ENCODE measurements at regions not wholly inside any gene's neighbourhood (a gene's known extent, or its start where the extent isn't known, plus 50 kb on each side); places are given as distances from the start of the nearest gene placed in this dataset.
"Not testable (repeated sequence)": the region's sequence is repeated elsewhere in the genome, so short reads cannot be mapped to it uniquely, and the experiment has no call there.

DNA sequence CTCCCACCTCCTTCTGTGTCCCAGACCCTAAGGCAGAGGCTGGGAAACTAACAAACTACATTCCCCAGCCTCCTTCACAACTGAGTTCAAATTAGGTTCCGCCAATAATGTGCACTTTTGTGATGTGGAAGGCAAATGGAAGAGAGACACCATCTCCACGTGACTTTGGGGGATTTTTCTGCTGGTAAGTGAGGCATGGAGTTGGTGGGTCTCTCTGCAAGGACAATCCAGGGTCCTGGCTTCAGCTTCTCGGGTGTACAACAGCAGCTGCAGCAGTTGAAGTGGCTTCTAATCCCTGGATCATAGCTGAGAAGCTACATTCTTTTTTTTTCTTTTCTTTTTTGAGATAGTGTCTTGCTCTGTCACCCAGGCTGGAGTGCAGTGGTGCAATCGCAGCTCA is 58.9 kb upstream of the GATA2 start:
- Mint-ChIP-seq H3K9me3 (no peaks in the 10 kb centered on the region), H3K27ac (no peak overlapping the region), H3K36me3 (no peaks in the 10 kb centered on the region)
- ATAC-seq (no peak), DNase-seq (ENCODE audit: low spot score in 2 of 2) (no peak)

DNA sequence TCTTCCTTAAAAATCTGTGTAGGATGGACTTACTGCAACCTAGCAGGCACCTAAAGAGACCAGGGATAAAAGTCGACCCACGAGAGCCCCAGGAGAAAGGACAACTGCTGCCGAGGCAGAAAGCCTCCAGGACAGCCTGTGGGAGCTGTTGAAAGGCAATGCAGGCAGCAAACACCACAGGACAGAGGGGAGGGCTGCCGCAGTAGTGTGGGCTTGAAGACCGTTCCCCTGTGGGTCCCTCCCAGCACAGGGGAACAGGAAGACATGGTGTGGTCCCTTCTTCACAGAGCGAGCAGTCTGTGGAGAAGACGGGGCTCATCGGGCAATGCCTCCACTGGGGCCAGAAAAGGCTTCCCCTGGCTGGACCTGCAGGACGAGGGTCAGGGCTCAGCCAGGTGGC is 58.5 kb upstream of the GATA2 start:
- Mint-ChIP-seq H3K9me3 (no peaks in the 10 kb centered on the region), H3K27ac (no peak overlapping the region), H3K36me3 (no peaks in the 10 kb centered on the region)
- no peak for ATAC-seq
- DNase-seq (ENCODE audit: low spot score in 2 of 2) = no peak

DNA sequence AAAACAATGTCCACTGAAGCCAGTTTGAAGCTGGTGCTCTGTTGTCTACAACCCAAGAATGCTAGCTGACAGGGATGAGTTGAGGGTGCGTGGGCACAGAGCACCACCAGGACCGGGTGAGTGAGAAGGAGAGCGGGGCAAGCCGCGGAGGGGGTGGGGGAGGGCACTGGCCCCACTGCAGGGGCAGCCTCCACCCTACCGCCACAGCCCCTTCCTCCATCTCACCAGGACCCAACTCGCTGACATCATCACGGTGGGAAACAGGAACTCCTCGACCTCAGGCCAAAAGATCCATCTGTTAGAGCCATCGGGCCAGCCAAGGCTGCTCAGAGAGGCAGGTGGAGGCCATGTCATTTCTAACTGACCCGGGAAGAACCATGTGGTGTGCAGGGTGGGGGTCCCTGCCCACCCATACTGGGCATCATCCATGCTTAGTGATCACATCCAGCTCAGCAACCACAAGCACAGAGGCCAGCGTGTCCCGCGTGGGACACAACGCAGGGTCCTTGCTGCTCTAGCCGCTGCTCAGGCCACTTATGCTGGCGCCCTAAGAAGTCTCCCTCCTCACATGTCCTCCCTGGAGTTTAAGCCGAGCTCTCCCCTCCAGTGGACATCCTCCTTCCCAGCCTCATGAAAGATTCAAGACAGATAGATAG is 57.6 kb upstream of the GATA2 start:
- no peaks in the 10 kb centered on the region for H3K36me3 Mint-ChIP-seq
- no peaks in the 10 kb centered on the region for H3K9me3 Mint-ChIP-seq
- DNase-seq (ENCODE audit: low spot score in 2 of 2) (no peak), ATAC-seq (no peak)
- no peak overlapping the region for H3K27ac Mint-ChIP-seq

- H3K27ac Mint-ChIP-seq = no peak overlapping the region
- no peaks in the 10 kb centered on the region for H3K36me3 Mint-ChIP-seq
- DNase-seq (ENCODE audit: low spot score in 2 of 2) = no peak
- H3K9me3 Mint-ChIP-seq = no peaks in the 10 kb centered on the region
- no peak for ATAC-seq
Measured at GRCh38 chr3:128550113-128550440, 57.1 kb upstream of the GATA2 start.

DNA sequence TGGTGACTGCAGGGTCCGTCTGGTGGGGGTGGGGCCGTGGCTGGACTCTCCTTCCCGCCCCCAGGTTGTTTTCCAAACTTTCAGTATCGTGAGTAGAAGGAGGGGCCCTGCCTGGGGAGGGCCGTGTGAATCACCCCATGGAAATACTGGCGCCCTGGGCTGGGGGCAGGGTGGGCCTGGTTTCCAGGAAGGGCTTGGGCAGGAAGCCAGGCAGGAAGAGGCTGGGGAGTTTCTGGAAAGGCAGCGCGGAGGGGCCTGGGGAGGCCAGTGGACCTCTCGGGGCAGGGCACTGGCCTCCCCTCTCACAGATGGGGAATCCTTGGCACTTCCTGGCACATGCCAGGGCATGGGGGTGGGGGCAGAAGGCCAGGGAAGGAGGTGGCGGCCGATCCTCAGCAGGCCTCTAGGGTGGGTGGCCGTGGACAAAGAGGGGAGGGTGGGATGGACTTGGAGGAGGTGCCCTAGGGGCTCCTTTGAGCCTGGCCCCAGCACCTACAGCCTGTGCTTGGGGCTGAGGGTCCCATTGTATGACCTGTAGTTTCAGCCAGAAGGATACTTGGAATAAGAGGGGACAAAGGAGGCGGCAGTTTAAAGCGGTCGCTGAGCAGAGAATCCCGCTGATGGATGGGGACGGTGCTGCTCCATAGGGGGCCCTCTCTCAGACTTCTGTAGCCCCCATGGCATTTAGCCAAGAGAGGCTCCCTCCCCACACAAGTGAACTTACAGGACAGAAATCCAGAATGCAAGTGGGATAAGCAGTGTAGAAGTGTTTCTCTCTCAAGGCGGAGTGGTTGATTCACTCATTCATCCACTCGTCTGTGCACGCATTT is 56.5 kb upstream of the GATA2 start:
- Mint-ChIP-seq H3K27ac (peak overlapping the region in 1 of 2 donors; percentile 25), H3K36me3 (no peaks in the 10 kb centered on the region), H3K9me3 (no peaks in the 10 kb centered on the region)
- no peak for ATAC-seq
- DNase-seq (ENCODE audit: low spot score in 2 of 2) = no peak

DNA sequence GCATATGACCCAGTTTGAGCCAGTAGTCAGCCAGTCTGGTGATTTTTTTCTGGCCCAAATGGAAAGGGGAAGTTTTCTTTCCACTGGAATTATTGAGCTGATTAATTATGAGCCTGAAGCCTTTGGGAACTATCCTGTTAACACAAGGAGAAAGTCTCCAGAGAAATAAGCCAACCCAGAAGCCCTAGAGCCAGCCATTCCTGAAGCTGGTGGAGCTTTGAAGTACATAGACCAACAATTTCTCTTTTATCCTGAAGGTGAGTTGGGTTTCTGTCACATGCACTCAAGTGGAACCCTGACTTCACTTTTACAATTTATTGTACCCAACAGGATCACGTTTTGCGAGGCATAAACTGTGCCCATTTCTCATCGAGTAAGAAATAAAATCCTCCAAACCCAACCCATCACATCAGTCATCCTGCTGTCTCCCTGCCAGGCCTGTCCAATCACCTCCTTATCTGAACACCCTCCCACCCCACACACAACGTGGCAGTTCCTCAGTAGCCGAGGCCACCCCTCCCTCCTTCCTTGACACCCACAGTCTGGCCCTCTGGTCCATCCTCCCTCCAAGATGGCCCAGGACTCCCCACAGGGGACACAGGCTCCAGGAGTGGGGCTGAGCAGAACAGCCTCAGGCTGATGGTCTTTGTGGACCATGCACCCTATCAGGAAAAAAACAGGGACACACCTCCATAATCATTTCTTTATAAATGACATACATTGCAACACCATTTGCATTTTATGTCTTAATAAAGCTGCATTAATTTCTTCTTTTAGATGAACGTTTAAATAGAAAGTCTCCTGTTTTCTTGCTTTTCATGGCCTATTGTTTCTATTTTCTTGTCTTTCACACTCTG is 55.7 kb upstream of the GATA2 start:
- ATAC-seq = no peak
- Mint-ChIP-seq H3K9me3 (no peaks in the 10 kb centered on the region), H3K36me3 (no peaks in the 10 kb centered on the region), H3K27ac (no peak overlapping the region)
- no peak for DNase-seq (ENCODE audit: low spot score in 2 of 2)

DNA sequence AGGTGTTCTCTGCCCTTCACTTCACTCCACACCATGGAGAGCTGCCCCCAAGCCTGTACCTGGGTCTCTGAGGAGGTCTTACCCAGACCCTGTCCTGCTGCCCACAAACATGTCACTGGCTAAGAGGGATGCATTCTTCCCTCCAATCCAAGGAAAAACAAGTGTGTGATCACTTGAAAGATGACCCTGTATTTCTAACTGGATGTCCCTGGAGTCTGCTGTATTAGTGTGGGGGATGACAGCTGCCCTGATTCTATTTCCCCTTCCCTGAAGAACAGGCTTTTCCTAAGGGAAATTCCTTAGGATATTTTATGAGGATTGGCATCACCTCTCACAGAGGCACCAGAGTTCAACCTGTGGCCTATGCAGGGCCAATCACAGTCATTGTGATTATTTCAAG is 55.0 kb upstream of the GATA2 start:
- Mint-ChIP-seq H3K27ac (no peak overlapping the region), H3K36me3 (peaks cover 5% of the 10 kb centered on the region in 2 donors), H3K9me3 (peaks cover 5% of the 10 kb centered on the region in 2 donors)
- DNase-seq (ENCODE audit: low spot score in 2 of 2) = no peak
- ATAC-seq = no peak

DNA sequence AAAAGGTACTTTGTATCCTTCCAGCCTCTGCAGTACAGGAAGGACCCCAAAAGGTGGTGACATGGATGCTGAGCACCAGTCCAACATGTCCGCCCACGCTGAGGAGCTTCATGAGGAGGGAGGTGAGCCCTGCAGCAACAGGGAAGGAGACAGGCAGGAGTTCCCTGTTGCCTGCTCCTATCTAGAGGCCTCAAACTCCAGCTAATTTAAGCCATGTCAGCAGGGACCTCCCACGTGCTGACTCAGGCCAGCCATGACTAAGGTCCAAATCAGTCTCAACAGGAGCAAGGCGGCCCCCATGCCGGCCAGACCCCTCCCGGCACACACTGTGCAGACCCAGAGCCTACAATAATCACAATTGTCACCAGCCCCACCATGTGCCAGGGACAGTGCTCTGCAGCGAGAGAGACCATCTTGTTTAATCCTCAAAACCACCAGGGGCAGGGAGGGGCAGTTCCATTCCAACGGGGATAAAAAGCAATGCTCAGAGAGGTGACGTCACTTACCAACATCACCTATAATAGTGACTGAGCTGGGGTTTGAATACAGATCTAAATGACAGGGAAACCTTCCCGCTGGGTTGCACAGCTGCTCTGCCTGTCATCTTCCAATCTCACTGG is 54.5 kb upstream of the GATA2 start:
- peaks cover 11% of the 10 kb centered on the region in 2 donors for H3K36me3 Mint-ChIP-seq
- ATAC-seq = no peak
- no peak overlapping the region for H3K27ac Mint-ChIP-seq
- peaks cover 5 to 10% of the 10 kb centered on the region in 2 donors for H3K9me3 Mint-ChIP-seq
- no peak for DNase-seq (ENCODE audit: low spot score in 2 of 2)

DNA sequence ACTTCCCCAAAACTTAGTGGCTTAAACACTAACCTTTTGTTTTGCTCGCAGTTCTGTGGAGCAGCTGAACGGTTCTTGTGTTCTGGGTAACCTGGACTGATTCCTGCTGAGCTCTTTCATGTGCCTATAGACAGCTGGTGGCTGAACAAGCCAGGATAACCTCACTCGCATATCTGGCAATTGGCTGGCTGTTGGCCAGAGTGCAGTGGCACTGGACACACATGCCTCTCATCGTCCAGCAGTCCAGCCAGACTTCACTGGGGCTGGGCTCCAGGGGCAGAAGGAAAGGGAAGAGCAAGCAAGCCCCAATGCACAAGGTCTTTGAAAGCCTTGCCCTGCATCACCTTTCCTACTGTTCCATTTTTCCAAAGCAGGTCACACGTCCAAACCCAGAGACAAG is 53.6 kb upstream of the GATA2 start:
- peaks cover 11% of the 10 kb centered on the region in 2 donors for H3K36me3 Mint-ChIP-seq
- no peak overlapping the region for H3K27ac Mint-ChIP-seq
- ATAC-seq (no peak), DNase-seq (ENCODE audit: low spot score in 2 of 2) (no peak)
- peaks cover 5 to 10% of the 10 kb centered on the region in 2 donors for H3K9me3 Mint-ChIP-seq

DNA sequence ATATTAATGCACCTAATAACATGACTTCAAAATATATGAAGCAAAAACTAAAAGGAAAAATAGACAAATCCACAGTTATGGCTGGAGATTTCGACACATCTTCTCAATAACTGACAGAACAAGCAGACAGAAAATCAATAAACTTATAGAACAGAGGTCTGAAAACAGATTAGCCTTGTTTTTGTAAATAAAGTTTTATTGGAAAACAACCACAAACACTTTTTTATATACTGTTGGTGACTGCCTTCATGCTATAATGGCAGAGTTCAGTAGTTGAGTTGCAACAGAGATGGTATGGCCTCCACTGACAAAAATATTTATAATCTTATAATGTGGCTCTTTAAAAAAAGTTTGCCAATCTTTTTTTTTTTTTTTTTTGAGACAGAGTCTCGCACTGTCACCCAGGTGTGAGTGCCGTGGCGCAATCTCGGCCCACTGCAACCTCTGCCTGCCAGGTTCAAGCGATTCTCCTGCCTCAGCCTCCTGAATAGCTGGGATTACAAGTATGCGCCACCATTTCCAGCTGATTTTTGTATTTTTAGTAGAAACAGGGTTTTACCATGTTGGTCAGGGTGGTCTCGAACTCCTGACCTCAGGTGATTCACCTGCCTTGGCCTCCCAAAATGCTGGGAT is 52.2 kb upstream of the GATA2 start:
- ATAC-seq = no peak
- H3K9me3 Mint-ChIP-seq = peaks cover 5 to 10% of the 10 kb centered on the region in 2 donors
- no peak overlapping the region for H3K27ac Mint-ChIP-seq
- H3K36me3 Mint-ChIP-seq = peaks cover 11% of the 10 kb centered on the region in 2 donors
- DNase-seq (ENCODE audit: low spot score in 2 of 2) = no peak

DNA sequence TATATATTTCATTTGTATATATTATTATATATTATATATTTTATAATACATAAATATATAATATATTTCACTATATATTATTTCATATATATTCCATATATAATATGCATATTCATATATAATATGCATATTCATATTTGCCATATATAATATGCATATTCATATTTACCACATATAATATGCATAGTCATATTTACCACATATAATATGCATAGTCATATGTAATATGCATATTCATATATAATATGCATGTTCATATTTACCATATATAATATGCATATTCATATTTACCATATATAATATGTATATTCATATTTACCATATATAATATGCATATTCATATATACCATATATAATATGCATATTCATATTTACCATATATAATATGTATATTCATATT is 51.2 kb upstream of the GATA2 start:
- H3K27ac Mint-ChIP-seq = no peak overlapping the region
- no peak for ATAC-seq
- no peak for DNase-seq (ENCODE audit: low spot score in 2 of 2)
- H3K36me3 Mint-ChIP-seq = peaks cover 11% of the 10 kb centered on the region in 2 donors
- peaks cover 5 to 10% of the 10 kb centered on the region in 2 donors for H3K9me3 Mint-ChIP-seq

DNA sequence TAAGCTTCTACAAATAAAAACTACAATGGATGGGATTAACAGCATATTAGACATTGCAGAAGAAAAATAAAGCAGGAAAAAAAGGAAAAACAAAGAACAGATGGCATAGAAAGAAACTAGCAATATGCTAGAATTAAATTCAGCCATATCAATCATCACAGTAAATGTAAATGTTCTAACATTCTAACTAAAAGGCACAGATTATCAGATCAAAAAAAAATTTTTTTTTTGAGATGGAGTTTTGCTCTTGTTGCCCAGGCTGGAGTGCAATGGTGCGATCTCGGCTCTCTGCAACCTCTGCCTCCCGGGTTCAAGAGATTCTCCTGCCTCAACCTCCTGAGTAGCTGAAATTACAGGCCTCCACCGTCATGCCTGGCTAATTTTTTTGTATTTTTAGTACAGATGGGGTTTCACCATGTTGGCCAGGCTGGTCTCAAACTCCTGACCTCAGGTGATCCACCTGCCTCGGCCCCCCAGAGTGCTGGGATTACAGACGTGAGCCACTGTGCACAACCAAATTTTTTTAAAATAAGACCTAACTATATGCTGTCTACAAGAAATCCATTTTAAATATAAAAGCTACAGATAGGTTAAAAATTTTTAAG is 50.7 kb upstream of the GATA2 start:
- DNase-seq (ENCODE audit: low spot score in 2 of 2); ATAC-seq; H3K27ac Mint-ChIP-seq: not testable (repeated sequence)
- peaks cover 11% of the 10 kb centered on the region in 2 donors for H3K36me3 Mint-ChIP-seq
- H3K9me3 Mint-ChIP-seq = peaks cover 5 to 10% of the 10 kb centered on the region in 2 donors
